ENCODE measurements at regions not wholly inside any gene's neighbourhood (a gene's known extent, or its start where the extent isn't known, plus 50 kb on each side); places are given as distances from the start of the nearest gene placed in this dataset.

DNA sequence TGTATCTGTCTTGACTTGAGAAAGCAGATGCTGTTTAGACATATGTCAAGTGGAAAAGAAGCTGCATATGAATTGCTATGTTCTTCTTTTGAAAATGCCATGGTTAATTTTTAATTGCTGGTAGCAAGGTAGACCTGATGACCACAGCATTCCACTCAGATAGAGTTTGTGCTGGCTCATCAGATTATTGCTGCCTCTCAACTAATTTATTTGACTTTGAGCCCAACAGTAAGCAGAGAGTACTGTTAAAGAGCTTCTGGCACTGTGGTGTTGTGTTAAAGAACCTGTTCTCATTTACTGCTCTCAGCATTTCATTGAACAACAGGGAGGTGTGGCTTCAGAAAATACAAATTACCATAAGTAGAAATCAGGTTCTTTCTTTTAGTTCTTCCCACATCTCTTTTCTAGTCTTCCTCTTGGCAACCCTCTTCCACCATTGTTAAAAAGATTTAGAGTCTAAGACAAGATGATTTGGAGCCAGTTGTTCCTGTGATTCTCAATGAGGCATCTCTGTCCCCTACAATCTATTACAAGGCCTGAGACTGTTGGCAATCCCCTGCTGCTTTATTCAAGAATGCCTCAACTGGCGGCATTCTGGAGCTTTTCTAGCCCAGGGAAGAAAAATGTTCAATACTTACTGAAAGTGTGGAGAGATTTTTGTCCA, 967.6 kb upstream of the GJE1 start:
- no peak for DNase-seq (ENCODE audit: low read depth in 2 of 2)

- DNase-seq (ENCODE audit: low read depth in 2 of 2), result no peak
These were observed 968.5 kb upstream of the GJE1 start for GRCh38 chr6:141164042-141164743.

DNA sequence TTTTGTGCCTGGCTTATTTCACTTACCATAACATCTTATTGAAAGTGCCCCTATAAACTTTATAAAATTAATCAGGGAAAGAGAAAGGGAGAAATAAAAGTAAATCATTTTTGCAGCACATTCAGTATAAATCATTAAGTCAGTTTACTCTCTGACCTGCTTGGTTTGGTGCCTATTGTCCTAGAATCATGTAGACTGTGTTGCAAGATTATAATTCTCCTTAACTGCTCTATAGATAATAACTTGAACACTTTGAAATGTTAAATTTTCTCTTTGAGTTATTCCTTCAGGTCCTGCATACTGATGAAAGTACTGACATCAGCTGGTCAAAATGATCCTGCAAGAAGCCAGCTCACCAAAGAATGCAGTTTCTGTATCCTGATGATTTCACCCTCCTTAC, 969.6 kb upstream of the GJE1 start:
- DNase-seq (ENCODE audit: low read depth in 2 of 2), result no peak

- DNase-seq (ENCODE audit: low read depth in 2 of 2), result no peak
These were observed 974.0 kb upstream of the GJE1 start for GRCh38 chr6:141158740-141159139.

GRCh38 chr6:141153563-141153962, 979.2 kb upstream of the GJE1 start:
- peak; percentile 16 to 36 for DNase-seq (ENCODE audit: low read depth in 2 of 2)

GRCh38 chr6:141152951-141153350, 979.8 kb upstream of the GJE1 start:
- DNase-seq (ENCODE audit: low read depth in 2 of 2), result no peak

GRCh38 chr6:141151710-141152417, 980.9 kb upstream of the GJE1 start:
- DNase-seq (ENCODE audit: low read depth in 2 of 2), result no peak

GRCh38 chr6:141141870-141142269, 990.9 kb upstream of the GJE1 start:
- DNase-seq (ENCODE audit: low read depth in 2 of 2), result peak in 1 of 2 donors; percentile 46

- DNase-seq (ENCODE audit: low read depth in 2 of 2), result no peak
These were observed 991.8 kb upstream of the GJE1 start for GRCh38 chr6:141140905-141141304.

GRCh38 chr6:141139461-141139860, 993.3 kb upstream of the GJE1 start:
- DNase-seq (ENCODE audit: low read depth in 2 of 2), result no peak

DNA sequence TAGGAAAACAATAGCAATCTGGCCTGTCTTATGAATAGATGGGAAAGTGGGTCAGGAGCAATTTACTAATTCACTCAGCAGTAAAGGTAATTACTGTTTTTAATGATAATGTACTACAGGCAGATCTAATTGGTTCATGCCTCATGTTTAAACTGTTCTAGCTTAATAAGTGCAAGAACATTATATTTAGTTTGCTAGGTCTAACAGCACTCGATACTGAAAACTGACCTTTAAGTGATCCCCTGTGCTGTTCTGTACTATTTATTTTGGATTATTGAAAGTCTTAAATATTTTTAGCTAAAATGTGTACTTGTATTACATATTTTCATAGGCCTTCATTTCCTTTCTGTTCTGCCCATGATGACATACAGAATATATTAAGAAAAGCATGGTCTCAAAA, 998.0 kb upstream of the GJE1 start:
- no peak for DNase-seq (ENCODE audit: low read depth in 2 of 2)

- DNase-seq (ENCODE audit: low read depth in 2 of 2), result no peak
These were observed 998.9 kb upstream of the GJE1 start for GRCh38 chr6:141133836-141134235.

- DNase-seq (ENCODE audit: low read depth in 2 of 2), result no peak
These were observed 999.4 kb upstream of the GJE1 start for GRCh38 chr6:141133346-141133745.

DNA sequence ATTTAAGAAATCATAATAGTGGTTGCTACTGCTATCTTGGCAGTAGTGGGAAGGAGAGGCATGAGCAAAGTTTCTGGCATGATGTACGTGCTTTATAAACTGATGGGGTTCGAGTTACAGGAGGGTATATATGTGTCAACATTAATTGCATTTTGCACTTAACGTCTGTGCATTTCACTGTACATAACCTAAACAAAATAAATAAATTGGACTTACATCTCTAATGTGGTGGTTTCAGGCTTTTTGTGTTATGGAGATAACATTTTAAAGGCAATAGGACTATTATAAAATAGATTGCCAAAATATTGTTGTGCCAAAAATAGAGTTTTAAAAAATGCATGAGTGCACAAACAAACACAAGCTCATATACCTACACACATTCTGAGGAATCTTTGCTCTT, 1001.1 kb upstream of the GJE1 start:
- no peak for DNase-seq (ENCODE audit: low read depth in 2 of 2)

DNA sequence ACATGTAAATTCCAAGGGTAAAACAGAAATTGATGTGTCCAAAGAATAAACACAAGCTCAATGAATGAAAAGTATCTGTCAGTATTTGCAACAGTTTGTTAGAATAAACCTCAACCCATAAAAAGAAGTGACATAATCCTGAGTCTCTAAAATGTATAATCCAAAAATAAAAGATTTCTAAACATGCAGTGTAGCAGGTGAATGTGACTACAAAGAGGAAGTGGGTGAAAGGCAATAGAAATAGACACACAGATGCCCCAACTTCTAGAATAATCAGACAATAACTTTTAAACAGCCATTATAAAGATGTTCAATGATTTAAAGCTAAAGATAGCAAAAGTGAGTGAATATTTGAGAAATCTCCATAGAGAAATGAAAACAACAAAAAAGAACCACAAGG, 1009.2 kb upstream of the GJE1 start:
- no peak for DNase-seq (ENCODE audit: low read depth in 2 of 2)

GRCh38 chr6:141123049-141123448, 1009.7 kb upstream of the GJE1 start:
- no peak for DNase-seq (ENCODE audit: low read depth in 2 of 2)

GRCh38 chr6:141118991-141119390, 1013.7 kb upstream of the GJE1 start:
- no peak for DNase-seq (ENCODE audit: low read depth in 2 of 2)

DNA sequence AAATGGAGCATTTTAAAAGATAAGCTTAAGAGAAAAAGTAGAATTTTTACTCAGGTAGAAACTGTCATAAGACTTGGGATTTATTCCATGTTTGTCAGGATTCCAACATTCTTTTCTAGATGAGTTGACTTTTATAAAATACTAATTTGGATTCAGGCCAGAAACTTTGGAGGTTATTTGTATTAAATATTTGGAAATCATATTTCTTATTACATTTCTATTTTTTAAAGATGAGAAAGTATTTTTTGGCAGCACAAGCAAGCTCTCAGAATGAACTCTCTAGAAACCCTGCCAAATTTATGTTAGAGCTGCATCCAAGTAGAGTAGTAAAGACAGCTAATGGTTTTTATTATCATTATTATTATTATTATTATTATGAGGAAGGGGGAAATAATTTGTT, 1014.9 kb upstream of the GJE1 start:
- peak; percentile 35 to 62 for DNase-seq (ENCODE audit: low read depth in 2 of 2)

GRCh38 chr6:141110481-141110880, 1022.2 kb upstream of the GJE1 start:
- DNase-seq (ENCODE audit: low read depth in 2 of 2), result peak in 1 of 2 donors; percentile 63

GRCh38 chr6:141107591-141108160, 1025.0 kb upstream of the GJE1 start:
- DNase-seq (ENCODE audit: low read depth in 2 of 2), result peak; percentile 53 to 93

DNA sequence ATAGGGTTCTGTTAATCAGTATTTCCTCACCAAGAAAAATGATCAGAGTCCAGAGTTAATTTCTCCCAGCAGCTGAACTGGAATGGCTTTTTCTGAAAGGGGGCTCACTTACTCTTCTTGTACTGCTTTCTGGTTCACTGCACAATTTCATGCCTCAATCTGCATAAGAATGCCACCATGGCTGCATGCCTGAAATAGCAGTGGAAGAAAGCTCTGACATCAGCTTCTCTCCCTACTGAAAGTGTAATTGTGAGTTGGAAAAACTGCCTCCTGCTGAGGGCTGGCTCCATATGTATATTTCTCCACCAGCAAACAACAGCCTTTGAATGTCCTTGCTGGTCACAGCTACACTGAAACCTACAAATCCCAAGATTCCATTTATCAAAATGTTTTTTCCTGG, 1027.2 kb upstream of the GJE1 start:
- peak; percentile 21 to 23 for DNase-seq (ENCODE audit: low read depth in 2 of 2)

- peak in 1 of 2 donors; percentile 61 for DNase-seq (ENCODE audit: low read depth in 2 of 2)
These were observed 1029.5 kb upstream of the GJE1 start for GRCh38 chr6:141103246-141103645.

Measured in lung microvascular endothelial cell (primary cell).